ENCODE measurements at regions not wholly inside any gene's neighbourhood (a gene's known extent, or its start where the extent isn't known, plus 50 kb on each side); places are given as distances from the start of the nearest gene placed in this dataset.

DNA sequence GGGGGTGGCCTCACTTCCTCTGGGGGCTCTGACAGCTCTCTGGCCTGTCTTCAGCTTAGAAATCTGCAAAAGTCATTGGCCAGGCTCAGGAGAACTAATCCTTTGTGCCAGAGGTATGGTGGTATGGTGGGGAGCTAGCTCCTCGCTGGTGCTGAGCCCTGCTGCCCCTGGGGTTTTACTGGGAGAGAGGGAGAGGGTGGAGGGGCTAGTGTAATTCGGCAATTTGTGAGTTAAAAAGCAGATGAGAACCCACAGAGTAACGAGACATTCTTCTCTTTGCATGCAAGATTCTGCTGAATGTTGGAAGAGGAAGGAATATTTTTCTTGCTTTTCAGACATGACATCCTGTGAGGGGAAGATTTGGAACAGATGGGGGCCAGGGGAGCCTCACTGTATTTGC lies 65.5 kb upstream of the SPRY4 start:
- Histone ChIP-seq H3K9me3 (no peaks in the 10 kb centered on the region), H3K27ac (no peak overlapping the region), H3K4me1 (no peaks in the 10 kb centered on the region), H3K36me3 (no peaks in the 10 kb centered on the region), H3K27me3 (no peaks in the 10 kb centered on the region), H3K4me3 (no peak overlapping the region)
- DNase-seq = no peak
- TF ChIP-seq POLR2A (IDR thresholded peaks at IDR 0.05) = no peak
- TF ChIP-seq, protein P1, sequence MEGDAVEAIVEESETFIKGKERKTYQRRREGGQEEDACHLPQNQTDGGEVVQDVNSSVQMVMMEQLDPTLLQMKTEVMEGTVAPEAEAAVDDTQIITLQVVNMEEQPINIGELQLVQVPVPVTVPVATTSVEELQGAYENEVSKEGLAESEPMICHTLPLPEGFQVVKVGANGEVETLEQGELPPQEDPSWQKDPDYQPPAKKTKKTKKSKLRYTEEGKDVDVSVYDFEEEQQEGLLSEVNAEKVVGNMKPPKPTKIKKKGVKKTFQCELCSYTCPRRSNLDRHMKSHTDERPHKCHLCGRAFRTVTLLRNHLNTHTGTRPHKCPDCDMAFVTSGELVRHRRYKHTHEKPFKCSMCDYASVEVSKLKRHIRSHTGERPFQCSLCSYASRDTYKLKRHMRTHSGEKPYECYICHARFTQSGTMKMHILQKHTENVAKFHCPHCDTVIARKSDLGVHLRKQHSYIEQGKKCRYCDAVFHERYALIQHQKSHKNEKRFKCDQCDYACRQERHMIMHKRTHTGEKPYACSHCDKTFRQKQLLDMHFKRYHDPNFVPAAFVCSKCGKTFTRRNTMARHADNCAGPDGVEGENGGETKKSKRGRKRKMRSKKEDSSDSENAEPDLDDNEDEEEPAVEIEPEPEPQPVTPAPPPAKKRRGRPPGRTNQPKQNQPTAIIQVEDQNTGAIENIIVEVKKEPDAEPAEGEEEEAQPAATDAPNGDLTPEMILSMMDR (IDR thresholded peaks at IDR 0.05) = no peak
- intact Hi-C loops (cut with DNase I; ENCODE audit: low total_unique reads) = no loop called here

GRCh38 chr5:142388696-142389095 lies 63.9 kb upstream of the SPRY4 start:
- no peaks in the 10 kb centered on the region for H3K9me3 ChIP-seq
- intact Hi-C loops (cut with DNase I; ENCODE audit: low total_unique reads) = no loop called here
- H3K4me1 ChIP-seq = no peaks in the 10 kb centered on the region
- no peaks in the 10 kb centered on the region for H3K36me3 ChIP-seq
- H3K27ac ChIP-seq = no peak overlapping the region
- TF ChIP-seq, protein P1 (IDR thresholded peaks at IDR 0.05) = no peak
- no peak for TF ChIP-seq POLR2A (IDR thresholded peaks at IDR 0.05)
- H3K4me3 ChIP-seq = no peak overlapping the region
- H3K27me3 ChIP-seq = no peaks in the 10 kb centered on the region
- DNase-seq = no peak

- intact Hi-C loops (cut with DNase I; ENCODE audit: low total_unique reads) = no loop called here
- H3K4me1 ChIP-seq = no peaks in the 10 kb centered on the region
- no peak for DNase-seq
- no peaks in the 10 kb centered on the region for H3K27me3 ChIP-seq
- H3K36me3 ChIP-seq = no peaks in the 10 kb centered on the region
- no peak overlapping the region for H3K4me3 ChIP-seq
- no peaks in the 10 kb centered on the region for H3K9me3 ChIP-seq
- TF ChIP-seq, protein P1 (IDR thresholded peaks at IDR 0.05) = no peak
- no peak for TF ChIP-seq POLR2A (IDR thresholded peaks at IDR 0.05)
- H3K27ac ChIP-seq = no peak overlapping the region
Measured at GRCh38 chr5:142387024-142387682, 62.3 kb upstream of the SPRY4 start.

DNA sequence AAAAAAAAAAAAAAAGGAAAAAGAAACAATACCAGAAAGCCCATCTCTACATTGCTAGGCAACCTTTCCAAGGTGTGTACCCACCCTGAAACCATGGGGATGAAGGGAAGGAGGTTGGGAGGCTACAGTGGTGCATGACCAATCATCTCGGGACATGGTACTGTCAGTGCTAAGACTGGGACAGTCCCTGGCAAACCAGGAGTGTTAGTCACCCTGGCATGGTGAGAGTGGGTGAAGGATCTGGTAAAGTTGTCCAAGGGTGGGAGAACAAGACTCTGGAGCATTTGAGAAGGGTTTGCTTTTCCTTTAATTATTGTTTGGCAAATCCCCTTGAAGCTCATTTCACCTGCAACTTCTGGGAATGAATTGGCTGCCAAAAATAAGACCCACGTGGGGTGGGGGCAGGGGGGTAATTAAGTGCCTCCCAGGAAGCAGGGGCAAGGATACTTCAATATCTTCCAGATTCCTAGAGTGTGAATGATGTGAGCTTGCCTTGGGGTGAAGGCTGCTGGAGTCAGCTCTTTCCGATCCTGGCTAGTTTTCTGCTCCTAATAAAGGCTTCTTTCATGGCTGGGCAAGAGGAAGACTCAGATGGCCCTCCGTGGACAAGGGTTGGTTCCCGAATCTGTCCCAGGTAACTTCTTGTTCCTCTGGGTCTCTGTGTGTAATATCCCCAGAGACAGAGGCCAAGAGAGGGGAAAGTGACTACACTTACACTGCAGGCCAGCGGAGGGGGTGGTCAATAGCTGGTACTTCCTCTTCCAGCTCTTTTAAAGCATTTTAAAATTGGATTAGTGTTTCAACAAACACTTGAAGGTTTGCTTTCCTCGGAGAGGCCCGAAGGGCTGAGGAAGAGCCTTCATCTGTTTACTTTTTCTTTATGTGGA lies 61.6 kb upstream of the SPRY4 start:
- Histone ChIP-seq H3K4me1 (no peaks in the 10 kb centered on the region), H3K27ac (no peak overlapping the region), H3K4me3 (no peak overlapping the region), H3K27me3 (no peaks in the 10 kb centered on the region), H3K9me3 (no peaks in the 10 kb centered on the region), H3K36me3 (no peaks in the 10 kb centered on the region)
- intact Hi-C loops (cut with DNase I; ENCODE audit: low total_unique reads) = no loop called here
- TF ChIP-seq POLR2A (IDR thresholded peaks at IDR 0.05) = no peak
- TF ChIP-seq, protein P1 (IDR thresholded peaks at IDR 0.05) = no peak
- DNase-seq = no peak

DNA sequence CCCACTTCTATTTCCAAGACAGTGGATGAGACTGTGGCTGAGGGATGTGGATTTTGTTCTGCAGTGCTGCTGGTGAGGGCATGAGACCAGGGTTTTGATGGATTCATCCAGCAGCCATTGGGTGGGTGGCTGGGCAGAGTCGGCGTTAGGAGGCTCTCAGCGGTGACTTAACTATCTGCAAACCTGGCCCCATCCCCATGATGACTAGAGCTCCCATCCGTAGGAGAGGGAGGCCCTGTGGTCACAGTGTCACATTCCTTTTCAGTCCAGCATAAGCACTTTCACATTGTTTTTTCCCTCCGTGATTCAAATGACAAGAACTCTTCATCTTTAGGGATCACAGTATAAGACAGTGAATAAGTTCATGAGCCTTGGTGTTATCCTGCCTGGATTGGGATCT lies 60.4 kb upstream of the SPRY4 start:
- Histone ChIP-seq H3K4me1 (no peaks in the 10 kb centered on the region), H3K9me3 (no peaks in the 10 kb centered on the region), H3K27me3 (no peaks in the 10 kb centered on the region), H3K4me3 (no peak overlapping the region), H3K27ac (no peak overlapping the region), H3K36me3 (no peaks in the 10 kb centered on the region)
- intact Hi-C loops (cut with DNase I; ENCODE audit: low total_unique reads) = no loop called here
- no peak for DNase-seq
- TF ChIP-seq, protein P1 (IDR thresholded peaks at IDR 0.05) = no peak
- no peak for TF ChIP-seq POLR2A (IDR thresholded peaks at IDR 0.05)
